ENCODE measurements at regions not wholly inside any gene's neighbourhood (a gene's known extent, or its start where the extent isn't known, plus 50 kb on each side); places are given as distances from the start of the nearest gene placed in this dataset.

DNA sequence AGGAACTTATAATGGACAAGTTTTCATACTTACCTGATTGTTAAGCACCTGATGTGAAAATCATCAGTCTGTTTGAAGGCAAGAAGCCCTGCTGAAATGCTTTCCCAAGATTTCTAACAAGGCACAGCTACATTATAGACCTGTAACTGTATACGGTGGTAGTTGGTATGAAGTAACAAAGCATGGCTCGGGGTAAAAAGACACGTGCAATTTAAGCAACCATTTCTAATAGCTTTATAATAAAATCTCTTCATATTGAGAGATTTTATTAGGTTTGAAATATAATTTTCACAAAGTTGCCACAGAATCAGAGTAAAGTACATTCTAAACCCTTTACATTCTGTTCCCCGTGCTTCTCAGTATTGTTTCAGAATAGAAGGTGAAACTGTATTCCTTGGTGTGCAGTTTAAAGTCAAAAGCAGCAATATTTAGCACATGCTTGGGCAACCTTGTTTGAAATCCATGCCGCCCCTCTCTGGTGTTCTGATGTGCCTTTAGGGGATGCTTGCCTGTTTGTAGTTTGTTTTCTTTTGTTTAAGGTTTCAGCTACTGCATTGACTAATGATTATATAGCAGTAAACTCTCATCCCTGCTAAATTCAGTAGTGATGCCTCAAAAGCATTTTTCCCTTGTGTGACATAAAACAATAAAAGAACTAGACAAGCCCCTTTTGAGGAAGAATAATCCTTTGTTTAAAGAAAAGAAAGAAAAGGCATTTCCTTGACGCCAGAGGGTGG is 125.2 kb upstream of the OBI1 start:
- no peak overlapping the region for H3K27ac Mint-ChIP-seq (ENCODE audit: unreplicated experiment)
- no peak for TF ChIP-seq CTCF (IDR thresholded peaks at IDR 0.05; ENCODE audit: unreplicated experiment)
- no peak for DNase-seq (ENCODE audit: low spot score)
- H3K9me3 Mint-ChIP-seq (ENCODE audit: unreplicated experiment), result no peaks in the 10 kb centered on the region
- no peak overlapping the region for H3K4me3 Mint-ChIP-seq (ENCODE audit: unreplicated experiment)
- H3K27me3 Mint-ChIP-seq (ENCODE audit: unreplicated experiment), result no peaks in the 10 kb centered on the region
- peaks cover 5% of the 10 kb centered on the region for H3K4me1 Mint-ChIP-seq (ENCODE audit: unreplicated experiment)
- H3K36me3 Mint-ChIP-seq (ENCODE audit: low read depth, unreplicated experiment), result no peaks in the 10 kb centered on the region

GRCh38 chr13:78780708-78781107 is 121.8 kb upstream of the OBI1 start:
- Mint-ChIP-seq H3K36me3 (ENCODE audit: low read depth, unreplicated experiment) (no peaks in the 10 kb centered on the region), H3K27me3 (ENCODE audit: unreplicated experiment) (peaks cover 2% of the 10 kb centered on the region), H3K27ac (ENCODE audit: unreplicated experiment) (no peak overlapping the region), H3K9me3 (ENCODE audit: unreplicated experiment) (no peaks in the 10 kb centered on the region), H3K4me3 (ENCODE audit: unreplicated experiment) (no peak overlapping the region), H3K4me1 (ENCODE audit: unreplicated experiment) (peaks cover 2% of the 10 kb centered on the region)
- no peak for DNase-seq (ENCODE audit: low spot score)
- no peak for TF ChIP-seq CTCF (IDR thresholded peaks at IDR 0.05; ENCODE audit: unreplicated experiment)

- H3K27me3 Mint-ChIP-seq (ENCODE audit: unreplicated experiment), result peaks cover 2% of the 10 kb centered on the region
- no peak for TF ChIP-seq CTCF (IDR thresholded peaks at IDR 0.05; ENCODE audit: unreplicated experiment)
- no peaks in the 10 kb centered on the region for H3K9me3 Mint-ChIP-seq (ENCODE audit: unreplicated experiment)
- no peaks in the 10 kb centered on the region for H3K36me3 Mint-ChIP-seq (ENCODE audit: low read depth, unreplicated experiment)
- H3K4me1 Mint-ChIP-seq (ENCODE audit: unreplicated experiment), result peaks cover 2% of the 10 kb centered on the region
- no peak overlapping the region for H3K27ac Mint-ChIP-seq (ENCODE audit: unreplicated experiment)
- H3K4me3 Mint-ChIP-seq (ENCODE audit: unreplicated experiment), result no peak overlapping the region
- no peak for DNase-seq (ENCODE audit: low spot score)
Observed at GRCh38 chr13:78779608-78780007, 120.7 kb upstream of the OBI1 start.

- Mint-ChIP-seq H3K27me3 (ENCODE audit: unreplicated experiment) (peaks cover 2% of the 10 kb centered on the region), H3K9me3 (ENCODE audit: unreplicated experiment) (no peaks in the 10 kb centered on the region), H3K4me1 (ENCODE audit: unreplicated experiment) (peaks cover 2% of the 10 kb centered on the region), H3K27ac (ENCODE audit: unreplicated experiment) (no peak overlapping the region), H3K4me3 (ENCODE audit: unreplicated experiment) (no peak overlapping the region), H3K36me3 (ENCODE audit: low read depth, unreplicated experiment) (no peaks in the 10 kb centered on the region)
- TF ChIP-seq CTCF (IDR thresholded peaks at IDR 0.05; ENCODE audit: unreplicated experiment), result no peak
- DNase-seq (ENCODE audit: low spot score), result no peak
Observed at GRCh38 chr13:78777976-78778375, 119.0 kb upstream of the OBI1 start.

DNA sequence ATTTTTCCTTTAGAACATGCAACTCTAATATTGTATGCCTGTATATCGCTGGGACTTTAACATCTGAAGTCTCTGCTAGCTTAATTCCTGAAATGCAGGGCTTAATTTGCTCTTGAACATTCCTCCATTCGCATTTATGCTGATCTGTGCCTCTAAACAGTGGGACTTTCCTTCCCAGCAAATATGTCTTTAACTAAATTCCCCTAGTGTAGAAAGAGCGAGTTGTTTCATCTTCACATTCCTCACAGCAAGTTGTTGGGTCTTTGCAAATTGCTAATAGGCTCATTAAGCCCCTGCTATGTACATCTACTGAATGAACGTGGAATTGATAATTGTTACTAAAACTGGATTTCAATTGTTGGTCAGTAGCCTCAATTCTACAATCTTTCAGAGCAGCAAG is 118.4 kb upstream of the OBI1 start:
- H3K9me3 Mint-ChIP-seq (ENCODE audit: unreplicated experiment), result no peaks in the 10 kb centered on the region

More for the DNA sequence above, 118.4 kb upstream of the OBI1 start:
- Mint-ChIP-seq H3K4me3 (ENCODE audit: unreplicated experiment) (no peak overlapping the region), H3K27me3 (ENCODE audit: unreplicated experiment) (peaks cover 2% of the 10 kb centered on the region), H3K36me3 (ENCODE audit: low read depth, unreplicated experiment) (no peaks in the 10 kb centered on the region), H3K27ac (ENCODE audit: unreplicated experiment) (no peak overlapping the region), H3K4me1 (ENCODE audit: unreplicated experiment) (peaks cover 2% of the 10 kb centered on the region)
- no peak for TF ChIP-seq CTCF (IDR thresholded peaks at IDR 0.05; ENCODE audit: unreplicated experiment)
- DNase-seq (ENCODE audit: low spot score), result no peak
